IMR-90 (cell line): ENCODE measurements at regions not wholly inside any gene's neighbourhood (a gene's known extent, or its start where the extent isn't known, plus 50 kb on each side); places are given as distances from the start of the nearest gene placed in this dataset.

ENCODE experiments used
- ATAC-seq: fragments of 200-7000 bp; cut with Tn5 transposase; 2 replicates; pipeline ENCODE4 v1.9.1; 2020; ENCODE audit warnings: low read depth, mild to moderate bottlenecking, moderate library complexity
- BruUV-seq: library from RNA; stranded (reverse); fragments of 400-500 nt; replicated peaks from 2 replicates; lab custom pipeline; 2021; lab: Mats Ljungman, UMichigan
- CTCF ChIA-PET: fragments of 300-600 bp; formaldehyde crosslinking; extraction: SDS; loops from one replicate; lab custom pipeline; 2021; ENCODE audit warnings: antibody characterized with exemption; lab: Yijun Ruan, JAX
- POLR2A ChIA-PET: fragments of 300-600 bp; sonication (Branson Sonifier 250); formaldehyde crosslinking; loops from one replicate; lab custom pipeline; 2022; ENCODE audit warnings: antibody characterized with exemption; ENCODE audit not compliant: unreplicated experiment; lab: Charles Lee
- DNase-seq: peaks from one replicate; pipeline ENCODE4 v3.0.0; 2013
- H2AFZ ChIP-seq: replicated peaks from 2 replicates; pipeline ENCODE3; 2013; ENCODE audit warnings: low read length, mild to moderate bottlenecking; ENCODE audit not compliant: poor library complexity
- H2AK5ac ChIP-seq: 2 replicates; pipeline ENCODE4 v1.6.1; 2013; ENCODE audit warnings: low read depth, low read length, inconsistent platforms
- H2AK9ac ChIP-seq: replicated peaks from 2 replicates; pipeline ENCODE3; 2013; ENCODE audit warnings: mild to moderate bottlenecking, low read depth, low read length, moderate library complexity; ENCODE audit not compliant: poor library complexity
- H2BK120ac ChIP-seq: 2 replicates; pipeline ENCODE4 v1.6.1; 2013; ENCODE audit warnings: low read depth, low read length, inconsistent platforms
- H2BK15ac ChIP-seq: 3 replicates; pipeline ENCODE4 v1.6.1; 2013; ENCODE audit warnings: low read depth, low read length, inconsistent platforms
- H2BK20ac ChIP-seq: 2 replicates; pipeline ENCODE4 v1.6.1; 2013; ENCODE audit warnings: low read depth, mild to moderate bottlenecking, inconsistent platforms, low read length, moderate library complexity
- H2BK5ac ChIP-seq: 2 replicates; pipeline ENCODE4 v1.6.1; 2013; ENCODE audit warnings: mild to moderate bottlenecking, low read depth, low read length, inconsistent platforms; ENCODE audit not compliant: poor library complexity, severe bottlenecking
- H3K14ac ChIP-seq: replicated peaks from 2 replicates; pipeline ENCODE4 v1.6.1; 2013; ENCODE audit warnings: low read depth, low read length, inconsistent platforms
- H3K18ac ChIP-seq: 2 replicates; pipeline ENCODE4 v1.6.1; 2013; ENCODE audit warnings: low read depth, low read length, control low read depth
- H3K23ac ChIP-seq: 2 replicates; pipeline ENCODE4 v1.6.1; 2013; ENCODE audit warnings: low read depth, low read length, inconsistent platforms
- H3K27ac ChIP-seq: 2 replicates; pipeline ENCODE4 v1.5.1; 2013; ENCODE audit warnings: mild to moderate bottlenecking, control low read depth, low read length; ENCODE audit not compliant: insufficient read depth
- H3K27me3 ChIP-seq: 2 replicates; pipeline ENCODE4 v1.6.1; 2013; ENCODE audit warnings: low read length; ENCODE audit not compliant: control insufficient read depth, insufficient read depth
- H3K36me3 ChIP-seq: 2 replicates; pipeline ENCODE4 v1.6.1; 2013; ENCODE audit warnings: low read length, mixed read lengths; ENCODE audit not compliant: control insufficient read depth, insufficient read depth
- H3K4ac ChIP-seq: 2 replicates; pipeline ENCODE4 v1.6.1; 2013; ENCODE audit warnings: low read depth, low read length, inconsistent platforms
- H3K4me1 ChIP-seq: 2 replicates; pipeline ENCODE4 v1.6.1; 2013; ENCODE audit warnings: low read length, mixed read lengths; ENCODE audit not compliant: control insufficient read depth, insufficient read depth
- H3K4me2 ChIP-seq: 2 replicates; pipeline ENCODE4 v1.6.1; 2013; ENCODE audit warnings: low read depth, mild to moderate bottlenecking, control low read depth, low read length, moderate library complexity
- H3K4me3 ChIP-seq: 2 replicates; pipeline ENCODE4 v1.5.1; 2013; ENCODE audit warnings: low read depth, mild to moderate bottlenecking, control low read depth, low read length, moderate library complexity; ENCODE audit not compliant: insufficient read depth
- H3K56ac ChIP-seq: 2 replicates; pipeline ENCODE4 v1.6.1; 2013; ENCODE audit warnings: low read length, inconsistent platforms; ENCODE audit not compliant: insufficient read depth; ENCODE audit errors: extremely low read depth
- H3K79me1 ChIP-seq, 2 experiments: 2 replicates each; pipeline ENCODE4 v1.6.1; 2013; ENCODE audit warnings: low read length in 2 of 2, inconsistent platforms in 1 of 2, low read depth in 1 of 2
- H3K9ac ChIP-seq: 2 replicates; pipeline ENCODE4 v1.6.1; 2013; ENCODE audit warnings: low read depth, low read length, control low read depth
- H3K9me1 ChIP-seq: 2 replicates; pipeline ENCODE4 v1.6.1; 2013; ENCODE audit warnings: low read length, inconsistent platforms; ENCODE audit not compliant: insufficient read depth
- H3K9me3 ChIP-seq: 2 replicates; pipeline ENCODE4 v1.6.1; 2013; ENCODE audit warnings: low read length; ENCODE audit not compliant: control insufficient read depth, insufficient read depth
- H4K20me1 ChIP-seq: 2 replicates; pipeline ENCODE4 v1.6.1; 2013; ENCODE audit warnings: low read length, inconsistent platforms; ENCODE audit not compliant: insufficient read depth
- H4K5ac ChIP-seq: 2 replicates; pipeline ENCODE4 v1.6.1; 2013; ENCODE audit warnings: mild to moderate bottlenecking, low read depth, low read length, control low read depth
- H4K8ac ChIP-seq, 2 experiments: 2 replicates each; pipeline ENCODE4 v1.6.1; 2013; ENCODE audit warnings: low read depth in 2 of 2, low read length in 2 of 2, control low read depth in 1 of 2, inconsistent platforms in 1 of 2
- H4K91ac ChIP-seq: 2 replicates; pipeline ENCODE4 v1.6.1; 2013; ENCODE audit warnings: low read depth, low read length, inconsistent platforms; ENCODE audit not compliant: insufficient read depth
- CHD1 ChIP-seq: IDR thresholded peaks from 2 replicates; pipeline ENCODE4 v1.6.1; 2012; ENCODE audit warnings: low read depth, low read length, improper control_type of control experiment
- CTCF ChIP-seq: conservative IDR thresholded peaks from 2 replicates; pipeline ENCODE4 v1.5.1; 2012; ENCODE audit warnings: mild to moderate bottlenecking, low read depth, low read length, improper control_type of control experiment
- MAFK ChIP-seq: IDR thresholded peaks from 2 replicates; pipeline ENCODE4 v1.6.1; 2012; ENCODE audit warnings: low read depth, low read length, improper control_type of control experiment
- MXI1 ChIP-seq: IDR thresholded peaks from 2 replicates; pipeline ENCODE4 v1.6.1; 2012; ENCODE audit warnings: low read depth, mild to moderate bottlenecking, low read length, moderate library complexity, borderline replicate concordance
- NFE2L2 ChIP-seq: fragments of 150-350 bp; IDR thresholded peaks from 2 replicates; pipeline ENCODE4 v1.6.1; 2016; ENCODE audit warnings: low read depth, mild to moderate bottlenecking, low read length
- RAD21 ChIP-seq: IDR thresholded peaks from 2 replicates; pipeline ENCODE4 v1.6.1; 2012; ENCODE audit warnings: low read length, improper control_type of control experiment
- RCOR1 ChIP-seq: IDR thresholded peaks from 2 replicates; pipeline ENCODE4 v1.6.1; 2012; ENCODE audit warnings: mild to moderate bottlenecking, low read length, improper control_type of control experiment; ENCODE audit not compliant: insufficient replicate concordance
- SMC3 ChIP-seq: fragments of 150-350 bp; IDR thresholded peaks from 2 replicates; pipeline ENCODE4 v1.6.1; 2016; ENCODE audit warnings: low read depth, mild to moderate bottlenecking, antibody characterized with exemption, low read length, moderate library complexity
- WGBS, 2 experiments: methylation state at CpG; one replicate each; pipeline versions ENCODE4 v1.1.5 to v1.1.7; 2013; ENCODE audit warnings: missing lambda C conversion rate in 2 of 2; ENCODE audit not compliant: insufficient read length in 1 of 2; ENCODE audit errors: extremely low coverage in 2 of 2; 5-methylcytosine and 5-hydroxymethylcytosine counted together
- dilution Hi-C: fragments of 300-500 bp; cut with HindIII; formaldehyde crosslinking; loops from one replicate; pipeline ENCODE4 v1.14.3; 2018; ENCODE audit warnings: low sequenced_read_pairs; ENCODE audit not compliant: unreplicated experiment
- in situ Hi-C: fragments of 300-500 bp; cut with MboI; formaldehyde crosslinking; loops from 3 replicates; pipeline ENCODE4 v1.14.3; 2019; ENCODE audit warnings: low sequenced_read_pairs, inconsistent platforms, mixed read lengths
- intact Hi-C: fragments of 100-400 bp; cut with micrococcal nuclease; formaldehyde crosslinking; loops from 2 replicates; pipeline ENCODE4 v1.10.0; 2022

GRCh38 chr20:55667955-55668354 is 337.4 kb downstream of the CBLN4 start:
- no peak overlapping the region for H3K4me2 ChIP-seq
- no peak overlapping the region for H2BK120ac ChIP-seq
- dilution Hi-C loops (no loop called here), intact Hi-C loops (no loop called here), in situ Hi-C loops (no loop called here)
- no peak overlapping the region for H3K4ac ChIP-seq
- CTCF ChIA-PET, result interaction anchor here (0.7 kb wide), 1 partner anchor 91 kb away, joined by 3 read pairs; no protein-coding TSS in a partner anchor
- H4K91ac ChIP-seq, result no peak overlapping the region
- no peak for TF ChIP-seq SMC3
- no peak for TF ChIP-seq RAD21
- TF ChIP-seq NFE2L2, result no peak
- TF ChIP-seq MAFK, result no peak
- TF ChIP-seq MXI1, result no peak
- TF ChIP-seq CTCF, result no peak
- TF ChIP-seq RCOR1, result no peak
- no peak for TF ChIP-seq CHD1
- DNase-seq (no peak), ATAC-seq (no peak)
- no peak overlapping the region for H2AK9ac ChIP-seq
- no peak overlapping the region for H4K8ac ChIP-seq
- no peak overlapping the region for H2BK20ac ChIP-seq
- H3K14ac ChIP-seq, result no peak overlapping the region
- POLR2A ChIA-PET, result no interaction called here
- no peak overlapping the region for H3K4me3 ChIP-seq
- H3K27me3 ChIP-seq, result no peaks in the 10 kb centered on the region
- no peak overlapping the region for H2AFZ ChIP-seq
- H3K4me1 ChIP-seq, result no peaks in the 10 kb centered on the region
- no peak overlapping the region for H3K18ac ChIP-seq
- no peaks in the 10 kb centered on the region for H3K9me1 ChIP-seq
- no peak overlapping the region for H3K56ac ChIP-seq
- H2BK15ac ChIP-seq, result no peak overlapping the region
- H4K5ac ChIP-seq, result no peak overlapping the region
- no peak overlapping the region for H2BK5ac ChIP-seq
- H3K36me3 ChIP-seq, result no peaks in the 10 kb centered on the region
- H3K9me3 ChIP-seq, result peaks cover 22% of the 10 kb centered on the region
- H3K23ac ChIP-seq, result no peak overlapping the region
- WGBS, 2 experiments, result no CpG with 5 or more reads among the region's 3 CpGs
- H4K20me1 ChIP-seq, result no peaks in the 10 kb centered on the region
- no peak overlapping the region for H3K27ac ChIP-seq
- no peak overlapping the region for H2AK5ac ChIP-seq
- BruUV-seq, result no TSS peak
- H3K79me1 ChIP-seq, result no peaks in the 10 kb centered on the region
- no peak overlapping the region for H3K9ac ChIP-seq
